ENCODE measurements at regions not wholly inside any gene's neighbourhood (a gene's known extent, or its start where the extent isn't known, plus 50 kb on each side); places are given as distances from the start of the nearest gene placed in this dataset.

- TF ChIP-seq, protein P1, sequence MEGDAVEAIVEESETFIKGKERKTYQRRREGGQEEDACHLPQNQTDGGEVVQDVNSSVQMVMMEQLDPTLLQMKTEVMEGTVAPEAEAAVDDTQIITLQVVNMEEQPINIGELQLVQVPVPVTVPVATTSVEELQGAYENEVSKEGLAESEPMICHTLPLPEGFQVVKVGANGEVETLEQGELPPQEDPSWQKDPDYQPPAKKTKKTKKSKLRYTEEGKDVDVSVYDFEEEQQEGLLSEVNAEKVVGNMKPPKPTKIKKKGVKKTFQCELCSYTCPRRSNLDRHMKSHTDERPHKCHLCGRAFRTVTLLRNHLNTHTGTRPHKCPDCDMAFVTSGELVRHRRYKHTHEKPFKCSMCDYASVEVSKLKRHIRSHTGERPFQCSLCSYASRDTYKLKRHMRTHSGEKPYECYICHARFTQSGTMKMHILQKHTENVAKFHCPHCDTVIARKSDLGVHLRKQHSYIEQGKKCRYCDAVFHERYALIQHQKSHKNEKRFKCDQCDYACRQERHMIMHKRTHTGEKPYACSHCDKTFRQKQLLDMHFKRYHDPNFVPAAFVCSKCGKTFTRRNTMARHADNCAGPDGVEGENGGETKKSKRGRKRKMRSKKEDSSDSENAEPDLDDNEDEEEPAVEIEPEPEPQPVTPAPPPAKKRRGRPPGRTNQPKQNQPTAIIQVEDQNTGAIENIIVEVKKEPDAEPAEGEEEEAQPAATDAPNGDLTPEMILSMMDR (IDR thresholded peaks at IDR 0.05): no peak
- no peak for TF ChIP-seq POLR2A (IDR thresholded peaks at IDR 0.05)
- 53 to 63% methylated on average over 1 of the region's 1 CpG for WGBS, 2 donors
- no peak for DNase-seq
Measured at GRCh38 chr18:28777756-28778155, 600.8 kb upstream of the CDH2 start.

DNA sequence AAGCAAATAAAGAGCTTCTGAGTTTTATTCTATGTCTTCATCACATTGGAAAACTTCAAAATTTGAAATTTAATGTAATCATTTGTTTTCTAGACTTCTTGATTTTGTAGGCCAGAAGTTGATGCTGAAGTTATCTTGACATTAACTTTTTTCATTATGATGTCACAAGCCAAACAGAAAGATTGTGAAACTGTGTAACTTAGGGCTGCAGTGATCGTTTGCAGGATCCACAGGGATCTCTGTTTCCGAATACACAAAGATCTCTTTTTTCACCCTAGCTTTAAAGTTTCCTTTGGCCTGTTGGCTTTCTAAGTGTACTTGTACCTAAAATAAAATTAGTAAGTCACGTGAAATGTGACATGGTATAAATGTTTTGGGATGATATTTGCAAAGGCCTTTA, 594.9 kb upstream of the CDH2 start:
- WGBS, 2 donors: 27 to 31% methylated on average over 3 of the region's 3 CpGs

More at GRCh38 chr18:28777756-28778155, 600.8 kb upstream of the CDH2 start:
- no peak for ATAC-seq
- H3K4me3 ChIP-seq: no peak overlapping the region
- H3K27me3 ChIP-seq: no peaks in the 10 kb centered on the region
- H3K4me1 ChIP-seq: no peaks in the 10 kb centered on the region
- H3K36me3 ChIP-seq (replicated peaks in 1 of 2; ENCODE audit: insufficient read depth in 1 of 2, low read depth in 2 of 2): no peaks in the 10 kb centered on the region
- no peaks in the 10 kb centered on the region for H3K9me3 ChIP-seq
- no peak overlapping the region for H3K27ac ChIP-seq
- intact Hi-C loops (cut with DNase I): no loop called here

GRCh38 chr18:28768791-28769768, 592.1 kb upstream of the CDH2 start:
- H3K27ac ChIP-seq: no peak overlapping the region
- ATAC-seq: no peak
- intact Hi-C loops (cut with DNase I): no loop called here
- TF ChIP-seq, protein P1 (IDR thresholded peaks at IDR 0.05): no peak
- TF ChIP-seq POLR2A (IDR thresholded peaks at IDR 0.05): no peak
- no peaks in the 10 kb centered on the region for H3K4me1 ChIP-seq
- no peaks in the 10 kb centered on the region for H3K27me3 ChIP-seq
- no peaks in the 10 kb centered on the region for H3K36me3 ChIP-seq (replicated peaks in 1 of 2; ENCODE audit: insufficient read depth in 1 of 2, low read depth in 2 of 2)
- WGBS, 2 donors: 51 to 52% methylated on average over 8 of the region's 8 CpGs
- no peaks in the 10 kb centered on the region for H3K9me3 ChIP-seq
- no peak overlapping the region for H3K4me3 ChIP-seq
- DNase-seq: no peak

More for the DNA sequence above, 594.9 kb upstream of the CDH2 start:
- no peak for TF ChIP-seq POLR2A (IDR thresholded peaks at IDR 0.05)
- TF ChIP-seq, protein P1 (IDR thresholded peaks at IDR 0.05): no peak
- ATAC-seq: no peak
- intact Hi-C loops (cut with DNase I): no loop called here
- Histone ChIP-seq H3K27ac (no peak overlapping the region), H3K4me3 (no peak overlapping the region), H3K27me3 (no peaks in the 10 kb centered on the region), H3K36me3 (replicated peaks in 1 of 2; ENCODE audit: insufficient read depth in 1 of 2, low read depth in 2 of 2) (no peaks in the 10 kb centered on the region), H3K4me1 (no peaks in the 10 kb centered on the region), H3K9me3 (no peaks in the 10 kb centered on the region)
- no peak for DNase-seq

DNA sequence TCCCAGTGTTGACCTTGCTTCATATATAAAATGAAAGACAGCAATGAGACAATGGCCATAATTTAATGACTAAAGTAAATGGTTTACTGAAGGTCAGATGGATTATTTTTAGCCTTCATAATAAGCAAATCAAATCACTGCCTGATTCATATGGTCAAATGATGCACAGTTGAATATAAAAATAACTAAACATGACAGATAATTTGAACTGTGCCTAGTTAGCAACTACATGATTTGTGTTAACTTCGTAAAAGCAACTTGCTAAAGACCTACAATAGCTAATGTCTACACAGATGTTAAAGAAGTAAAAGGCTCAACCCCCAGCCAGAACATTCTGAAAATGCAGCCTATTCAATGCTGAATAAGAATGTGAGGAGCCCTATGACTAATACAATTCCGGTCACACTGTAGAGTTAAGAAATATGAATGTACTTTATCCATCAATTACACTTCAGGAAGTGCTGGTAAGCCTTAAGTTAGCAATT, 590.8 kb upstream of the CDH2 start:
- Histone ChIP-seq H3K27ac (no peak overlapping the region), H3K4me1 (no peaks in the 10 kb centered on the region), H3K9me3 (no peaks in the 10 kb centered on the region), H3K4me3 (no peak overlapping the region), H3K36me3 (replicated peaks in 1 of 2; ENCODE audit: insufficient read depth in 1 of 2, low read depth in 2 of 2) (no peaks in the 10 kb centered on the region), H3K27me3 (no peaks in the 10 kb centered on the region)
- 57 to 75% methylated on average over 2 of the region's 2 CpGs for WGBS, 2 donors
- ATAC-seq (no peak), DNase-seq (no peak)
- TF ChIP-seq, protein P1 (IDR thresholded peaks at IDR 0.05): no peak
- TF ChIP-seq POLR2A (IDR thresholded peaks at IDR 0.05): no peak
- intact Hi-C loops (cut with DNase I): no loop called here

Data from body of pancreas (tissue), 4 donors.